Fibroblast of the aortic adventitia (primary cell): ENCODE measurements at regions not wholly inside any gene's neighbourhood (a gene's known extent, or its start where the extent isn't known, plus 50 kb on each side); places are given as distances from the start of the nearest gene placed in this dataset.

ENCODE experiments used
- DNase-seq: peaks from one replicate; pipeline ENCODE4 v3.0.0-alpha.2; 2010; ENCODE audit warnings: low read depth
- H3K4me3 ChIP-seq: 2 replicates; pipeline ENCODE4 v1.5.1; 2011; ENCODE audit warnings: low read depth, mild to moderate bottlenecking, control low read depth, low read length, moderate library complexity
- TF ChIP-seq, protein P1 (sequence below): IDR thresholded peaks from 2 replicates; pipeline ENCODE4 v1.5.1; 2011; ENCODE audit warnings: mild to moderate bottlenecking, low read length, control low read depth, inconsistent platforms; ENCODE audit not compliant: insufficient read depth

DNA sequence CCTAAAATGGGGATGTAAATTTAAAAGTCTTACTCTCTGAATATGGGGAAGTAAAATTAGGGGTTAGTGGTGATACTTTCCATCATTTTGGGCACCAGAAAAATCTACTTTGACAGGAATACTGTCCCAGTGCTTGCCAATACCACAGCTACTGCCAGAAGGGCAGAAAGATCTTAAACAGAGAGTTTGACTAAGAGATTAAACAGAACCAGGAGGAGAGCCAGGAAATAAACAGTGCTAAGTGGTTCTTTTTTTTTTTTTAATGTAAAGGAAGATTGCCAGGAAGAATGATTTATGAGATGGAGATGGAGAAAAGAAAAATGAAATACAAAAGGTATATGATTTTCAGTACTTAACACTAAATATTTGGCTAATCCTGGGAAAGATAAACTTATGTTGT lies 126.8 kb downstream of the RTL3 start:
- DNase-seq: peak; percentile 59
- no peak overlapping the region for H3K4me3 ChIP-seq
- TF ChIP-seq, protein P1, sequence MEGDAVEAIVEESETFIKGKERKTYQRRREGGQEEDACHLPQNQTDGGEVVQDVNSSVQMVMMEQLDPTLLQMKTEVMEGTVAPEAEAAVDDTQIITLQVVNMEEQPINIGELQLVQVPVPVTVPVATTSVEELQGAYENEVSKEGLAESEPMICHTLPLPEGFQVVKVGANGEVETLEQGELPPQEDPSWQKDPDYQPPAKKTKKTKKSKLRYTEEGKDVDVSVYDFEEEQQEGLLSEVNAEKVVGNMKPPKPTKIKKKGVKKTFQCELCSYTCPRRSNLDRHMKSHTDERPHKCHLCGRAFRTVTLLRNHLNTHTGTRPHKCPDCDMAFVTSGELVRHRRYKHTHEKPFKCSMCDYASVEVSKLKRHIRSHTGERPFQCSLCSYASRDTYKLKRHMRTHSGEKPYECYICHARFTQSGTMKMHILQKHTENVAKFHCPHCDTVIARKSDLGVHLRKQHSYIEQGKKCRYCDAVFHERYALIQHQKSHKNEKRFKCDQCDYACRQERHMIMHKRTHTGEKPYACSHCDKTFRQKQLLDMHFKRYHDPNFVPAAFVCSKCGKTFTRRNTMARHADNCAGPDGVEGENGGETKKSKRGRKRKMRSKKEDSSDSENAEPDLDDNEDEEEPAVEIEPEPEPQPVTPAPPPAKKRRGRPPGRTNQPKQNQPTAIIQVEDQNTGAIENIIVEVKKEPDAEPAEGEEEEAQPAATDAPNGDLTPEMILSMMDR: no peak

DNA sequence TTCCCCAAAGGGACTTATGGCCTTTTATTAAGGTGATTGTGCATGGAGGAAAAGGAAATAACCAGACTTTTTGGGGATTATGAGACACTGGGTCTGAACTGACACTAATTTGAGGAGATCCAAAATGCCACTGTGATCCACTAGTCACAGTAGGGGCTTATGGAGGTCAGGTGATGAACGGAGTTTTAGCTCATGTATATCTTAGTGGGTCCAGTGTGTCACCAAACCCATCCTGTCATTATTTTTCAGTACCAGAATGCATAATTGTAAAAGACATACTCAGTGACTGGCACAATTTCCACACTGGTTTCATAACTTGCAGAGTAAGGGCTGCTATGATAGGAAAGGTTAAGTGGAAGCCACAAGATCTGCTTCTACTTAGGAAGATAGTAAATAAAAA lies 131.3 kb downstream of the RTL3 start:
- no peak overlapping the region for H3K4me3 ChIP-seq
- DNase-seq: no peak
- TF ChIP-seq, protein P1: no peak

DNA sequence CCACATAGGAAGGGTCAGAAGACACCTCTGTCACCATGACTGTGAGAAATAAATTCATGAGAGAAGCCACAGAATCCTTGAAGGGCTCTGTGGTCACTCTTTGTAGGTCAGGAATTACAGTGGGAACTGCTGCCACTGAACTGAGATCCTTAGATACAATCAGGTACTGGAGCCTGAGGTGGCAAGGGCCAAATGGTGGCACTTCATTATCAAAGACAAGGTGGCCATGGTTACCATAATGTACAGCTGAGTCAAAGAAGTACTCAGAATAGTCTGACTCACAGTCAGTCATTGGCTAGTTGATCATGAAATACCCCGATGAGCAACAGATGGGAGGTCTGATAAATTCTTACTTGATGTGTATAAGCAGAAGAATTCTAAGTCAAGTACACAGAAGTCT lies 131.9 kb downstream of the RTL3 start:
- TF ChIP-seq, protein P1: no peak
- H3K4me3 ChIP-seq: no peak overlapping the region
- peak; percentile 46 for DNase-seq

DNA sequence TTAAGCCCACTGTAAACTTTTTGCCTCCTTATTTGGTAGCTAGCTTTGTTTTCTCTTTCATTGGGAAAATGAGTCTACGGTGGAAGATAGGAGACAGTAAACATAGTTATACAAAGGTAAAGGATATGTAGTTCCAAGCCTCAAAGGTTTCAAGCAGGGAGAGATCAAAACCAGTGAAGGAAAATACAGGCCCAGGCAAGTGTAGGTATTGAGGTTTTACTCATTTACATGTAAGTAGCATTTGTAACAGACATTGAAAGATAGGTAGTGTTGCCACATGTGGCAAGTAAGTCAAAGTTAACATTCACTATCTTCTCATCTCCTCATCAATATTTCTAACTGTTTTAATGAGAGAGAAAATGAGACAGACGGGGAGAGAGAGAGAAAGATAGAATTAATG lies 136.5 kb downstream of the RTL3 start:
- no peak for DNase-seq
- H3K4me3 ChIP-seq: no peak overlapping the region
- TF ChIP-seq, protein P1: no peak

DNA sequence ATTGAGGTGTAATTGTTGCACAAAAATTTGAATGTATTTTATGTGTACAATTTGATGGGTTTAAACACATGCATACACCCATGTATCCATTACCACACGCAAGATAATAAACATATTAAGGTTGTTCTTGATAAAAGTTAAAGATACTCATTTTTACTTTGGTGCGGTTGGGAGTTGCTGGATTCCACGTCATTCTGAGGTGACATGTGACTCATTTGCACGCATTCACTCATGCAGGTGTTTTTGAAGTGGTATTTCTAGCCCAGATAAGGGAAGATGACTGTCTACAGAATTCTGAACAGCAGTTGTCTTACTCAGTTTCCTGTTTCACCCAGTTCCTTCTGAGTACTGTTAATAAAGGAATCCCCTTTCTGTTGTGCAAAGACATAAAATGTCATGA lies 142.0 kb downstream of the RTL3 start:
- DNase-seq: peak; percentile 59
- H3K4me3 ChIP-seq: no peak overlapping the region
- TF ChIP-seq, protein P1: no peak

DNA sequence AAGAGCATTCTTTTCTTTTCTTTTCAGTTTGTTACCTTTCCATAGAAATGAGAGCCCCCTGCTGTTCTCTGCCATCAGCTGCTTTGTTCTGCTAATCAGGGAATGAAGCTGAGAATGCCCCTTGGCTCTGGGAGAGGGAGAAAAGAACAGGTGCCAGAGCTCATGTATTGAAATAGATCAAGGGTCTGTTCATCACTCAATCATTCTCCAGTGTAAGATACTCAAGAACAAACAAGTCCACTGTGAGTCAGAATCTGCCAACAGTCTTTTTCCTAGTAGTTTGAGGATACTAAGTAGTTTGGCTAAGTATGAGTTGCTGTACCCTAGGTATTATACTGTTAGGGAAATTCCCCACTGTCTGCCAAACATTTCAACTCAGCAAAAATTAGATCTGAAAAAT lies 144.3 kb downstream of the RTL3 start:
- H3K4me3 ChIP-seq: no peak overlapping the region
- peak; percentile 25 for DNase-seq
- TF ChIP-seq, protein P1: no peak

DNA sequence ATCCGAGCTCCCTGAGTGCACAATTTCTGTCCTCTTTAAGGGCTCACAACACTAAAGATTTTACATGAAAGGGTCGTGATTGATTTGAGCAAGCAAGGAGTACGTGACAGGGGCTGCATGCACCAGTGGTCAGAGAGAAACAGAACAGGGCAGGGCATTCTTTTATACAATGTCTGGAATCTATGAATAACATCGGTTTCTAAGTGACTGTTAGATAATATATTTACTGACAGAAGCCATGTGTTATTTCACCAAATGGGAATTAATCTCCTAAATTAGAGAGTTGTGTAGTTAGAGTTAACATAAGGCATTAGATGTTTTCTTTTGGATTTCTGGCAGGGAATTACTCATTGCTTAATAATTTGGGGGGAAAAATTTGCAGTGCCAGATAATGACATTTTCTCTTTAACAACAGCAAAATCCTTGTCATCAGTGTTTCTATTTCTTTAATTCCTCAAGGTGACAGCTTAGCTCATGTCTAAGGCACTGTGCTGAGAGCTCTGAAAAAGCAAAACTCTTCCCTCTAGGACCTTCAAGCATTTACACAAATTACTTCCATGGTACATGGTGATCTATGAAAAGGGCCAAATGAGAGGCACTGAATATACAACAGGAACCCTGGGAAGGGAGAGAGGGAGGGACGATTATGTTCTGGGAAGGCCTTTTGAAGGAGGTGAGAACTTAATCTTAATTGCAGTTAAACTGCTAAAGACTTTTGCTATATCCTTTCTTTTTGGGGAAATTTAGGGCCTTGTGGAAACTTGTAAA lies 145.0 kb downstream of the RTL3 start:
- H3K4me3 ChIP-seq: no peak overlapping the region
- TF ChIP-seq, protein P1: no peak
- DNase-seq: peak; percentile 24
